ENCODE measurements at regions not wholly inside any gene's neighbourhood (a gene's known extent, or its start where the extent isn't known, plus 50 kb on each side); places are given as distances from the start of the nearest gene placed in this dataset.

- TF ChIP-seq MYC (IDR thresholded peaks at IDR 0.05; ENCODE audit: borderline replicate concordance, low read length) (no peak), CTCF (IDR thresholded peaks at IDR 0.05) (no peak), POLR2A (IDR thresholded peaks at IDR 0.05; ENCODE audit: low read length) (no peak), EP300 (IDR thresholded peaks at IDR 0.05) (no peak), USF2 (IDR thresholded peaks at IDR 0.05) (no peak), CHD4 (IDR thresholded peaks at IDR 0.05; ENCODE audit: borderline replicate concordance) (no peak), ELK1 (IDR thresholded peaks at IDR 0.05; ENCODE audit: low read depth, low read length) (no peak), REST (IDR thresholded peaks at IDR 0.05) (no peak), NFE2L2 (conservative IDR thresholded peaks at IDR 0.05; ENCODE audit: low read length) (no peak), FOSL2 (IDR thresholded peaks at IDR 0.05) (no peak), FOSL2 (CRISPR knock-in tag; IDR thresholded peaks at IDR 0.05) (no peak)
Observed at GRCh38 chr11:111441443-111441842, 62.4 kb upstream of the POU2AF1 start.
